ENCODE measurements at regions not wholly inside any gene's neighbourhood (a gene's known extent, or its start where the extent isn't known, plus 50 kb on each side); places are given as distances from the start of the nearest gene placed in this dataset.

DNA sequence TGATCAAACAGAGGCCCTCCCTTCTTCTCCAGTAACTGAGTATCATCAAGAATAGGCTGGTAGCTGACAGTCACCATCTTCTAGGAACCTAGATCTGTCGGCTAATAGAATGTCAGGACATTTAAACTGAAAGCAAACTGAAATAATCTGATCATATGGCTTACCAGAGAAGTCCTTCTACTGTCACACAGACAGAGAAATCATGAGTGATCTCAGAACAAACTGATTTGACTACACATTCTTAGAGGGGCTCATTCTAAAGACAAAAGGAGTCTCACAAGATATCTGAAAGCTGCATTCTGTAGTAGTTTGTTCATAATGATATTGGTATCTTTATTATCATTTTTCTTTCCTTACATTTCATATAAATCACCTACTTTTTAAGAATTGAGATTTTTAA lies 130.9 kb upstream of the ADCY1 start:
- CTCF ChIA-PET: no interaction called here
- TF ChIP-seq, protein P1, sequence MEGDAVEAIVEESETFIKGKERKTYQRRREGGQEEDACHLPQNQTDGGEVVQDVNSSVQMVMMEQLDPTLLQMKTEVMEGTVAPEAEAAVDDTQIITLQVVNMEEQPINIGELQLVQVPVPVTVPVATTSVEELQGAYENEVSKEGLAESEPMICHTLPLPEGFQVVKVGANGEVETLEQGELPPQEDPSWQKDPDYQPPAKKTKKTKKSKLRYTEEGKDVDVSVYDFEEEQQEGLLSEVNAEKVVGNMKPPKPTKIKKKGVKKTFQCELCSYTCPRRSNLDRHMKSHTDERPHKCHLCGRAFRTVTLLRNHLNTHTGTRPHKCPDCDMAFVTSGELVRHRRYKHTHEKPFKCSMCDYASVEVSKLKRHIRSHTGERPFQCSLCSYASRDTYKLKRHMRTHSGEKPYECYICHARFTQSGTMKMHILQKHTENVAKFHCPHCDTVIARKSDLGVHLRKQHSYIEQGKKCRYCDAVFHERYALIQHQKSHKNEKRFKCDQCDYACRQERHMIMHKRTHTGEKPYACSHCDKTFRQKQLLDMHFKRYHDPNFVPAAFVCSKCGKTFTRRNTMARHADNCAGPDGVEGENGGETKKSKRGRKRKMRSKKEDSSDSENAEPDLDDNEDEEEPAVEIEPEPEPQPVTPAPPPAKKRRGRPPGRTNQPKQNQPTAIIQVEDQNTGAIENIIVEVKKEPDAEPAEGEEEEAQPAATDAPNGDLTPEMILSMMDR (IDR thresholded peaks at IDR 0.05; ENCODE audit: control extremely low read depth, extremely low read depth, low read depth, missing control alignments): no peak

DNA sequence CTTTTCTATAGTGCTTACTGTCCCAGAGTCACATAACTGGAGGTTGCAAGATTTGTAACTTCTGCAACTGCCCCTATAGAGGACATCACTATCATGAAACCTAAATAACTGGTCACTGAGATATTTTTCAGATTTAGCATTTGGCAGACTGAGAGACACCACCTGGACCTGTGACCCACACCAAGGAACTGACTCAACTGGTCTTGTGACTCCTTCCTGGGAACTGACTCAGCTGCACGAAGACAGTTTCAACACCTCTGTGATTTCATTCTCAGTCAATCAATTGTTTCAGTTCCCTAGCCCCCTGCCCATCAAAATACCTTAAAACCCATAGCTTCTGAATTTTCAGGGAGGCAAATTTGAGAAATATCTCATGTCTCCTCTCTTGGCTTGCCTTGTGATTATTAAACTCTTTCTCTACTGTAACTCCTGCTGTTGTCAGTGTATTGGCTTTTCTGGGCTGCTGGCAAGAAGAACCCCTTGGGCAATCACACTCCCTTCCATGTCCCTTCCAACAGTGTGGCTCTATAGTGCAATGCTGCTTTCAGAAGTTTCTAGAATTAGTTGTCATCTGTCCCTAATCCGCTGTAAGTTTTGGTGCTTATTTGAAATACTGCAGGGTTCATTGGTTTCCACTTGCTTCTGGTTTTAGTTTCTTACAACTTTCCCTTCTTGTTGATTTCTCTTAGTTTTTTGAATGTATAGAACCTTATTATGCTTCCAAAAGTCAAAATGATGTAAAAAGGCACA lies 127.8 kb upstream of the ADCY1 start:
- POLR2A ChIA-PET: no interaction called here
- TF ChIP-seq, protein P1 (IDR thresholded peaks at IDR 0.05; ENCODE audit: control extremely low read depth, extremely low read depth, low read depth, missing control alignments): no peak
- CTCF ChIA-PET: interaction anchor here (1.0 to 1.8 kb wide), 2 partner anchors 9 to 23 kb away, joined by 5 read pairs; no protein-coding TSS in a partner anchor
- no peak for DNase-seq (ENCODE audit: extremely low spot score)

More for the DNA sequence above, 130.9 kb upstream of the ADCY1 start:
- POLR2A ChIA-PET: no interaction called here
- no peak for DNase-seq (ENCODE audit: extremely low spot score)

DNA sequence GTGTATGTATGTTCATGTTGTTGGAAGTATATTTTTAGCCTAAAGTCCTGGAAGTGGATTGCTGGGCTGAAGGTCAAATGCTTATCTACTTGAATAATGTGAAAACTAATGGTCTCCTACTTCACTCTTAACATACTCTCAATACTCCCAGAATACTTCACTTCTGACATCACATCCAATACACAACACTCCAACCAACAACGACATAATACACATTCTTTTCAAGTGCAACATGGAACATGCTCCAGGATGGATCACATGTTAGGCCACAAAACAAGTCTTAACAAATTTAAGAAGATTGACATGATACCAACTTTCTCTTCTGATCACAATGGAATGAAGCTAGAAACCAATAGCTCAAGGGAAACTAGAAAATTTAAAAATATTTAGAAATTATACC lies 126.9 kb upstream of the ADCY1 start:
- no peak for DNase-seq (ENCODE audit: extremely low spot score)
- TF ChIP-seq, protein P1 (IDR thresholded peaks at IDR 0.05; ENCODE audit: control extremely low read depth, extremely low read depth, low read depth, missing control alignments): no peak
- ChIA-PET POLR2A (no interaction called here), CTCF (interaction anchor here (1.4 to 1.6 kb wide), 2 partner anchors 8 to 37 kb away, joined by 3 read pairs; no protein-coding TSS in a partner anchor)

DNA sequence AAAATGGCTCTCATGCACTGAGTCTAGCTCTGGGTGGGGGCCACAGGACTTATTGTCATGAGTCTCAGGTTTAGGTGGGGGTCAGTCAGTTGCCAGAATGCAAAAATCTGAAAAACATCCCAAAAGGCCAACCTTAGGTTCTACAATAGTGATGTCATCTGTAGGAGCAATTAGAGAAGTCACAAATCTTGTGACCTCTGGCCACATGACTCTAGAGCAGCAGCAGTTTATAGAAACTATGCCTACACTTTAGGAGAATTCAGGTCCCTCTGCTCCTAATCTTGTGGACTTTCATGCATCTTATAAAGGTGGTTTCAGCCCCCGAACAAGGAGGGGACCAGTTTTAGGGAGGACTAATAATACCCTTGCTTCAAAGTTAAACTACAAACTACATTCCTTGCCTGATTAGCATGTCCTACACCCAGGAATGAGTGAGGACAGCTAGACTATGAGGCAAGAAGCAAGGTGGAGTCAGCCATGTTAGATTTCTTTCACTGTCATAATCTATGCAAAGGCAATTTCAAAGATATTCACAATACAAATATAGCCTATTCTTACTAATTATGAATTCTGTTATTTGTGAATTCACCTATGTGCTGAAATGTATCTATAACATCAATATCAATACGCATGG lies 123.5 kb upstream of the ADCY1 start:
- TF ChIP-seq, protein P1 (IDR thresholded peaks at IDR 0.05; ENCODE audit: control extremely low read depth, extremely low read depth, low read depth, missing control alignments): no peak
- ChIA-PET CTCF (no interaction called here), POLR2A (no interaction called here)
- DNase-seq (ENCODE audit: extremely low spot score): no peak

DNA sequence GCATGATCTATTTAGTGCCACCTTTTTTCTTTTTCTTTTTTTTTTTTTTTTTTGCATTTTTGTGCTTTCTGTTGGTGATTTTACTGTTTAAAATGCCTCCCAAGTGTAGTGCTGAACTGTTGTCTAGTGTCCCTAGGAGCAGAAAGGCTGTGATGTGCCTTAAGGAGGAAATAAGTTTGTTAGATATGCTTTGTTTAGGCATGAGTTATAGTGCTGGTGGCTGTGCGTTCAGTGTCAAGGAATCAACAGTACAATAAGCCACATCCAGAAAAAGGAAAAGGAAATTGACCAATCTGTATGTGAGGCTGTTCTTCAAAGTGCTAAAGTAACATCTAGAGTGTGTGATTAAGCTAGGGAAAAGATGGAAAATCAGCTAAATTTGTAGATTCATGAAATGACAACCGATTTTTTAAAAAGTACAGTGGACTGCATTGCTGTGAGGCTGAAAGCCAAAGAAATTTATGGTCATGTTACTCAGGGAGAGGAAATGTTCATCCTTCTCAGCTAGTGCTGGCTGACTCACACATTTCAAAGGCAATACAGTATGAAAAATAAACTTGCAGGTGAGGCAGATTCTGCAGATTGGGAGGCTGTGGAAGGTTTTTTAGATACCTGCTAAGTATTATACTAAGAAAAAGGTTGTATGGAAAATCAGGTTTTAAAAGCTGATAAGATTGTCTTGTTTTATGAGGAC lies 122.7 kb upstream of the ADCY1 start:
- TF ChIP-seq, protein P1 (IDR thresholded peaks at IDR 0.05; ENCODE audit: control extremely low read depth, extremely low read depth, low read depth, missing control alignments): no peak
- POLR2A ChIA-PET: no interaction called here
- CTCF ChIA-PET: no interaction called here
- DNase-seq (ENCODE audit: extremely low spot score): no peak

DNA sequence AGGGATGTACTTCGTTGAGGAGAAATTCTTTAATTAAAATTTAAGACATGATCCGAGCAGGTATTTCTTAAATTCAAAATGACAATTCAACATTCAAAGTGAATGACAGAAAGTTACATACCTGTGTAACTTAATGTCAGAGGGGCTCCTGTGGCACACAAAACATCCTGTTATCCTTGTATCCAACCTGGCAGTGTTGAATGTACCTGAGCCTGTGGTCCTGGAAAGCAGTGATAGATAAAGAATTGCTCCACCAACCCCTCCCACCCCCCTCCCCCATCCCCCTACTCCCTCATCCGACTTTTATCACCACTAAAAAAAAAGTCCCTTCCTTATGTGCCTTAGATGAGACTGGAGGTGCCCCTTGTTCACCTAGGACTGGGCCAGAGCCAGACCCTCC lies 119.4 kb upstream of the ADCY1 start:
- POLR2A ChIA-PET: no interaction called here

More for the DNA sequence above, 119.4 kb upstream of the ADCY1 start:
- no peak for DNase-seq (ENCODE audit: extremely low spot score)
- TF ChIP-seq, protein P1 (IDR thresholded peaks at IDR 0.05; ENCODE audit: control extremely low read depth, extremely low read depth, low read depth, missing control alignments): no peak
- CTCF ChIA-PET: interaction anchor here (2.3 kb wide), 1 partner anchor 9 kb away, joined by 5 read pairs; no protein-coding TSS in a partner anchor

Measured in GM10248 (cell line).